Mesendoderm (in vitro differentiated cells): ENCODE measurements at regions not wholly inside any gene's neighbourhood (a gene's known extent, or its start where the extent isn't known, plus 50 kb on each side); places are given as distances from the start of the nearest gene placed in this dataset.

Experiments used
- DNase-seq: peaks from one replicate; pipeline ENCODE4 v3.0.0; 2013
- H2AK5ac ChIP-seq: 2 replicates; pipeline ENCODE4 v1.6.1; 2013; ENCODE audit warnings: low read length, inconsistent platforms
- H2BK120ac ChIP-seq: 2 replicates; pipeline ENCODE4 v1.6.1; 2013; ENCODE audit warnings: low read depth, mild to moderate bottlenecking, low read length, moderate library complexity, mixed read lengths
- H2BK15ac ChIP-seq: replicated peaks from 2 replicates; pipeline ENCODE4 v1.6.1; 2013; ENCODE audit warnings: low read depth, mild to moderate bottlenecking, moderate library complexity
- H2BK5ac ChIP-seq: 2 replicates; pipeline ENCODE4 v1.6.1; 2013; ENCODE audit warnings: low read length, inconsistent platforms
- H3K18ac ChIP-seq: 2 replicates; pipeline ENCODE4 v1.6.1; 2013; ENCODE audit warnings: mild to moderate bottlenecking, low read length, mixed read lengths
- H3K23ac ChIP-seq: one replicate; pipeline ENCODE4 v1.6.1; 2013; ENCODE audit warnings: low read length
- H3K27ac ChIP-seq: 2 replicates; pipeline ENCODE4 v1.5.1; 2013; ENCODE audit warnings: low read depth, mild to moderate bottlenecking, inconsistent platforms, low read length, moderate library complexity
- H3K27me3 ChIP-seq: 2 replicates; pipeline ENCODE4 v1.6.1; 2013; ENCODE audit warnings: low read length, control low read depth, mild to moderate bottlenecking, inconsistent platforms; ENCODE audit not compliant: insufficient read depth, poor library complexity
- H3K36me3 ChIP-seq: 2 replicates; pipeline ENCODE4 v1.6.1; 2013; ENCODE audit warnings: low read length, inconsistent platforms; ENCODE audit not compliant: control insufficient read depth, insufficient read depth
- H3K4ac ChIP-seq: one replicate; pipeline ENCODE4 v1.6.1; 2013; ENCODE audit warnings: low read depth, mild to moderate bottlenecking, low read length, moderate library complexity
- H3K4me1 ChIP-seq: 2 replicates; pipeline ENCODE4 v1.6.1; 2013; ENCODE audit warnings: low read depth, low read length, inconsistent platforms; ENCODE audit not compliant: control insufficient read depth
- H3K4me2 ChIP-seq: 2 replicates; pipeline ENCODE4 v1.6.1; 2013; ENCODE audit warnings: low read length
- H3K4me3 ChIP-seq: 2 replicates; pipeline ENCODE4 v1.5.1; 2013; ENCODE audit warnings: mild to moderate bottlenecking, low read length
- H3K56ac ChIP-seq: one replicate; pipeline ENCODE4 v1.6.1; 2013; ENCODE audit warnings: low read length
- H3K79me1 ChIP-seq: 2 replicates; pipeline ENCODE4 v1.6.1; 2013; ENCODE audit warnings: low read length, inconsistent platforms
- H3K79me2 ChIP-seq: 2 replicates; pipeline ENCODE4 v1.6.1; 2013; ENCODE audit warnings: mild to moderate bottlenecking, low read length; ENCODE audit not compliant: control insufficient read depth, insufficient read depth
- H3K9ac ChIP-seq: 2 replicates; pipeline ENCODE4 v1.6.1; 2013; ENCODE audit warnings: low read length, inconsistent platforms
- H4K5ac ChIP-seq: one replicate; pipeline ENCODE4 v1.6.1; 2013; ENCODE audit warnings: low read length
- H4K8ac ChIP-seq: one replicate; pipeline ENCODE4 v1.6.1; 2013; ENCODE audit warnings: low read depth, mild to moderate bottlenecking, control low read depth, low read length, moderate library complexity
- WGBS: extraction: QIAGEN DNeasy Blood & Tissue Kit; methylation state at CpG from one replicate; pipeline ENCODE4 v1.1.7; 2013; ENCODE audit warnings: low lambda C conversion rate, missing lambda C conversion rate; ENCODE audit not compliant: insufficient coverage; ENCODE audit errors: extremely low coverage; 5-methylcytosine and 5-hydroxymethylcytosine counted together

- no peaks in the 10 kb centered on the region for H3K36me3 ChIP-seq
- H3K56ac ChIP-seq, result no peak overlapping the region
- no peaks in the 10 kb centered on the region for H3K27me3 ChIP-seq
- WGBS, result no CpG with 5 or more reads among the region's 13 CpGs
- H3K9ac ChIP-seq, result no peak overlapping the region
- no peak overlapping the region for H2BK120ac ChIP-seq
- no peak overlapping the region for H2BK15ac ChIP-seq
- H3K4me1 ChIP-seq, result no peaks in the 10 kb centered on the region
- H3K79me1 ChIP-seq, result no peaks in the 10 kb centered on the region
- no peak overlapping the region for H3K4ac ChIP-seq
- no peaks in the 10 kb centered on the region for H3K79me2 ChIP-seq
- H3K4me2 ChIP-seq, result no peak overlapping the region
- H4K5ac ChIP-seq, result no peak overlapping the region
- H3K27ac ChIP-seq, result no peak overlapping the region
- DNase-seq, result no peak
- H2BK5ac ChIP-seq, result no peak overlapping the region
- H2AK5ac ChIP-seq, result no peak overlapping the region
- H3K23ac ChIP-seq, result no peak overlapping the region
- no peak overlapping the region for H4K8ac ChIP-seq
- no peak overlapping the region for H3K4me3 ChIP-seq
- no peak overlapping the region for H3K18ac ChIP-seq
Observed at GRCh38 chr5:2902742-2903297, 151.3 kb upstream of the IRX2 start.

GRCh38 chr5:2902186-2902585 is 150.7 kb upstream of the IRX2 start:
- H3K4ac ChIP-seq, result no peak overlapping the region
- H3K18ac ChIP-seq, result no peak overlapping the region
- no peak overlapping the region for H3K9ac ChIP-seq
- DNase-seq, result no peak
- no peaks in the 10 kb centered on the region for H3K4me1 ChIP-seq
- H3K23ac ChIP-seq, result no peak overlapping the region
- no peak overlapping the region for H4K5ac ChIP-seq
- H2BK120ac ChIP-seq, result no peak overlapping the region
- no peaks in the 10 kb centered on the region for H3K79me2 ChIP-seq
- no peak overlapping the region for H2BK15ac ChIP-seq
- H4K8ac ChIP-seq, result no peak overlapping the region
- no peaks in the 10 kb centered on the region for H3K36me3 ChIP-seq
- H2AK5ac ChIP-seq, result no peak overlapping the region
- no peak overlapping the region for H2BK5ac ChIP-seq
- no peak overlapping the region for H3K56ac ChIP-seq
- no peak overlapping the region for H3K4me2 ChIP-seq
- no peak overlapping the region for H3K27ac ChIP-seq
- no peaks in the 10 kb centered on the region for H3K27me3 ChIP-seq
- no peak overlapping the region for H3K4me3 ChIP-seq
- no peaks in the 10 kb centered on the region for H3K79me1 ChIP-seq
- WGBS, result no CpG with 5 or more reads among the region's 5 CpGs

- Histone ChIP-seq H3K4me1 (no peaks in the 10 kb centered on the region), H3K4me3 (no peak overlapping the region), H3K23ac (no peak overlapping the region), H4K5ac (no peak overlapping the region), H3K18ac (no peak overlapping the region), H3K56ac (no peak overlapping the region), H3K9ac (no peak overlapping the region), H2BK5ac (no peak overlapping the region), H2BK15ac (no peak overlapping the region), H2AK5ac (no peak overlapping the region), H4K8ac (no peak overlapping the region), H3K4me2 (no peak overlapping the region), H3K27me3 (no peaks in the 10 kb centered on the region), H2BK120ac (no peak overlapping the region), H3K79me1 (no peaks in the 10 kb centered on the region), H3K36me3 (no peaks in the 10 kb centered on the region), H3K27ac (no peak overlapping the region), H3K79me2 (no peaks in the 10 kb centered on the region), H3K4ac (no peak overlapping the region)
- DNase-seq, result no peak
- no CpG with 5 or more reads among the region's 10 CpGs for WGBS
Observed at GRCh38 chr5:2901511-2901910, 150.0 kb upstream of the IRX2 start.

GRCh38 chr5:2901096-2901495 is 149.6 kb upstream of the IRX2 start:
- Histone ChIP-seq H3K4me3 (no peak overlapping the region), H3K4ac (no peak overlapping the region), H2BK15ac (no peak overlapping the region), H3K18ac (no peak overlapping the region), H4K5ac (no peak overlapping the region), H3K4me1 (no peaks in the 10 kb centered on the region), H2BK120ac (no peak overlapping the region), H3K23ac (no peak overlapping the region), H2AK5ac (no peak overlapping the region), H3K79me2 (no peaks in the 10 kb centered on the region), H3K27me3 (no peaks in the 10 kb centered on the region), H3K9ac (no peak overlapping the region), H3K56ac (no peak overlapping the region), H2BK5ac (no peak overlapping the region), H3K4me2 (no peak overlapping the region), H4K8ac (no peak overlapping the region), H3K36me3 (no peaks in the 10 kb centered on the region), H3K79me1 (no peaks in the 10 kb centered on the region), H3K27ac (no peak overlapping the region)
- WGBS, result no CpG with 5 or more reads among the region's 6 CpGs
- DNase-seq, result no peak

GRCh38 chr5:2900360-2900759 is 148.9 kb upstream of the IRX2 start:
- no peak overlapping the region for H3K4me2 ChIP-seq
- DNase-seq, result no peak
- H3K18ac ChIP-seq, result no peak overlapping the region
- H3K23ac ChIP-seq, result no peak overlapping the region
- H3K27ac ChIP-seq, result no peak overlapping the region
- H3K79me1 ChIP-seq, result no peaks in the 10 kb centered on the region
- H3K56ac ChIP-seq, result no peak overlapping the region
- no peak overlapping the region for H2AK5ac ChIP-seq
- H3K4me1 ChIP-seq, result no peaks in the 10 kb centered on the region
- H4K8ac ChIP-seq, result no peak overlapping the region
- H3K9ac ChIP-seq, result no peak overlapping the region
- no peaks in the 10 kb centered on the region for H3K27me3 ChIP-seq
- no peak overlapping the region for H3K4me3 ChIP-seq
- H4K5ac ChIP-seq, result no peak overlapping the region
- H2BK15ac ChIP-seq, result no peak overlapping the region
- no peaks in the 10 kb centered on the region for H3K36me3 ChIP-seq
- no peak overlapping the region for H2BK120ac ChIP-seq
- H3K79me2 ChIP-seq, result no peaks in the 10 kb centered on the region
- H3K4ac ChIP-seq, result no peak overlapping the region
- no peak overlapping the region for H2BK5ac ChIP-seq

- no peak overlapping the region for H3K56ac ChIP-seq
- no peak overlapping the region for H3K23ac ChIP-seq
- no peak for DNase-seq
- H3K36me3 ChIP-seq, result no peaks in the 10 kb centered on the region
- H3K4me1 ChIP-seq, result no peaks in the 10 kb centered on the region
- no peak overlapping the region for H3K4me3 ChIP-seq
- H3K27me3 ChIP-seq, result no peaks in the 10 kb centered on the region
- no peak overlapping the region for H4K8ac ChIP-seq
- no peaks in the 10 kb centered on the region for H3K79me2 ChIP-seq
- H3K4me2 ChIP-seq, result no peak overlapping the region
- no peak overlapping the region for H3K18ac ChIP-seq
- no peak overlapping the region for H2BK15ac ChIP-seq
- H2BK5ac ChIP-seq, result no peak overlapping the region
- no peak overlapping the region for H3K9ac ChIP-seq
- no peak overlapping the region for H3K27ac ChIP-seq
- no peak overlapping the region for H2AK5ac ChIP-seq
- H3K79me1 ChIP-seq, result no peaks in the 10 kb centered on the region
- no peak overlapping the region for H2BK120ac ChIP-seq
- H3K4ac ChIP-seq, result no peak overlapping the region
- WGBS, result no CpG with 5 or more reads among the region's 9 CpGs
- H4K5ac ChIP-seq, result no peak overlapping the region
Observed at GRCh38 chr5:2899311-2899710, 147.8 kb upstream of the IRX2 start.
